Right hindlimb (tissue), 1 donor: ENCODE measurements at regions not wholly inside any gene's neighbourhood (a gene's known extent, or its start where the extent isn't known, plus 50 kb on each side); places are given as distances from the start of the nearest gene placed in this dataset.
"Not testable (repeated sequence)": the region's sequence is repeated elsewhere in the genome, so short reads cannot be mapped to it uniquely, and the experiment has no call there.

Experiments used
- DNase-seq: peaks from one replicate; pipeline ENCODE4 v3.0.0-alpha.2; 2018

GRCh38 chr16:79881107-79881506 lies 280.6 kb upstream of the MAF start:
- DNase-seq: not testable (repeated sequence)

GRCh38 chr16:79876332-79876730 lies 275.8 kb upstream of the MAF start:
- DNase-seq: no peak

GRCh38 chr16:79874391-79874790 lies 273.9 kb upstream of the MAF start:
- DNase-seq: no peak

GRCh38 chr16:79873825-79874224 lies 273.3 kb upstream of the MAF start:
- DNase-seq: no peak

- no peak for DNase-seq
These were observed 271.4 kb upstream of the MAF start for GRCh38 chr16:79871906-79872305.

- DNase-seq: no peak
These were observed 269.7 kb upstream of the MAF start for GRCh38 chr16:79870016-79870886.

- DNase-seq: no peak
These were observed 268.9 kb upstream of the MAF start for GRCh38 chr16:79869304-79870015.

- no peak for DNase-seq
These were observed 268.3 kb upstream of the MAF start for GRCh38 chr16:79868841-79869240.

GRCh38 chr16:79867425-79867997 lies 267.0 kb upstream of the MAF start:
- no peak for DNase-seq

GRCh38 chr16:79865918-79866317 lies 265.4 kb upstream of the MAF start:
- no peak for DNase-seq

GRCh38 chr16:79864781-79865391 lies 264.3 kb upstream of the MAF start:
- DNase-seq: no peak

GRCh38 chr16:79864032-79864780 lies 263.7 kb upstream of the MAF start:
- DNase-seq: no peak

GRCh38 chr16:79863128-79864031 lies 262.8 kb upstream of the MAF start:
- no peak for DNase-seq

GRCh38 chr16:79862601-79863000 lies 262.1 kb upstream of the MAF start:
- DNase-seq: no peak

- no peak for DNase-seq
These were observed 256.0 kb upstream of the MAF start for GRCh38 chr16:79856581-79856980.

- DNase-seq: no peak
These were observed 249.8 kb upstream of the MAF start for GRCh38 chr16:79850348-79850747.

- DNase-seq: no peak
These were observed 248.6 kb upstream of the MAF start for GRCh38 chr16:79849119-79849518.

GRCh38 chr16:79848719-79849118 lies 248.2 kb upstream of the MAF start:
- no peak for DNase-seq

GRCh38 chr16:79847569-79847968 lies 247.0 kb upstream of the MAF start:
- DNase-seq: no peak

- no peak for DNase-seq
These were observed 246.6 kb upstream of the MAF start for GRCh38 chr16:79847101-79847500.

- DNase-seq: no peak
These were observed 245.2 kb upstream of the MAF start for GRCh38 chr16:79845734-79846135.
